IPS DF 6.9 (cell line): ENCODE measurements at regions not wholly inside any gene's neighbourhood (a gene's known extent, or its start where the extent isn't known, plus 50 kb on each side); places are given as distances from the start of the nearest gene placed in this dataset.

ENCODE experiments used
- DNase-seq: peaks from one replicate; pipeline ENCODE4 v3.0.0-alpha.2; 2013; ENCODE audit warnings: low read depth, low spot score
- H3K27ac ChIP-seq: one replicate; pipeline ENCODE4 v1.5.1; 2013; ENCODE audit warnings: low read length, control low read depth
- H3K27me3 ChIP-seq: 2 replicates; pipeline ENCODE4 v1.6.1; 2013; ENCODE audit warnings: mild to moderate bottlenecking, low read length; ENCODE audit not compliant: control insufficient read depth, insufficient read depth
- H3K36me3 ChIP-seq: 2 replicates; pipeline ENCODE4 v1.6.1; 2013; ENCODE audit warnings: low read length; ENCODE audit not compliant: control insufficient read depth, insufficient read depth
- H3K4me1 ChIP-seq: 2 replicates; pipeline ENCODE4 v1.6.1; 2013; ENCODE audit warnings: low read length; ENCODE audit not compliant: control insufficient read depth, insufficient read depth
- H3K4me3 ChIP-seq: 2 replicates; pipeline ENCODE4 v1.5.1; 2013; ENCODE audit warnings: mild to moderate bottlenecking, low read length
- H3K9me3 ChIP-seq: 2 replicates; pipeline ENCODE4 v1.6.1; 2013; ENCODE audit warnings: low read length, inconsistent platforms; ENCODE audit not compliant: control insufficient read depth, insufficient read depth
- WGBS: extraction: QIAGEN DNeasy Blood & Tissue Kit; methylation state at CpG from one replicate; pipeline ENCODE4 v1.1.7; 2013; ENCODE audit warnings: mixed read lengths, missing lambda C conversion rate; ENCODE audit not compliant: insufficient read length, insufficient coverage; 5-methylcytosine and 5-hydroxymethylcytosine counted together

- Histone ChIP-seq H3K4me3 (no peak overlapping the region), H3K9me3 (peaks cover 2% of the 10 kb centered on the region), H3K27ac (no peak overlapping the region), H3K27me3 (no peaks in the 10 kb centered on the region), H3K4me1 (no peaks in the 10 kb centered on the region), H3K36me3 (no peaks in the 10 kb centered on the region)
- DNase-seq: no peak
- WGBS: no CpG with 5 or more reads among the region's 2 CpGs
Measured at GRCh38 chr9:103458826-103459225, 463.7 kb downstream of the CYLC2 start.

GRCh38 chr9:103471241-103471640, 476.1 kb downstream of the CYLC2 start:
- no peak for DNase-seq
- Histone ChIP-seq H3K4me3 (no peak overlapping the region), H3K9me3 (peaks cover 6% of the 10 kb centered on the region), H3K27me3 (no peaks in the 10 kb centered on the region), H3K27ac (no peak overlapping the region), H3K36me3 (no peaks in the 10 kb centered on the region), H3K4me1 (no peaks in the 10 kb centered on the region)
- no CpG with 5 or more reads among the region's 5 CpGs for WGBS

GRCh38 chr9:103474156-103474555, 479.0 kb downstream of the CYLC2 start:
- H3K9me3 ChIP-seq: peaks cover 6% of the 10 kb centered on the region
- no peaks in the 10 kb centered on the region for H3K27me3 ChIP-seq
- no CpG with 5 or more reads among the region's 1 CpG for WGBS
- DNase-seq: no peak
- no peak overlapping the region for H3K4me3 ChIP-seq
- no peaks in the 10 kb centered on the region for H3K4me1 ChIP-seq
- no peak overlapping the region for H3K27ac ChIP-seq
- no peaks in the 10 kb centered on the region for H3K36me3 ChIP-seq

GRCh38 chr9:103483471-103484096, 488.5 kb downstream of the CYLC2 start:
- H3K36me3 ChIP-seq: no peaks in the 10 kb centered on the region
- H3K27ac ChIP-seq: no peak overlapping the region
- peaks cover 7% of the 10 kb centered on the region for H3K9me3 ChIP-seq
- H3K4me1 ChIP-seq: no peaks in the 10 kb centered on the region; the same call in 1 of the 2 replicates
- DNase-seq: no peak
- H3K4me3 ChIP-seq: no peak overlapping the region
- no peaks in the 10 kb centered on the region for H3K27me3 ChIP-seq
- WGBS: no CpG with 5 or more reads among the region's 29 CpGs

GRCh38 chr9:103485138-103485537, 490.0 kb downstream of the CYLC2 start:
- H3K27me3 ChIP-seq: no peaks in the 10 kb centered on the region
- no peaks in the 10 kb centered on the region; the same call in 1 of the 2 replicates for H3K4me1 ChIP-seq
- H3K27ac ChIP-seq: no peak overlapping the region
- no CpG with 5 or more reads among the region's 3 CpGs for WGBS
- no peak for DNase-seq
- H3K36me3 ChIP-seq: no peaks in the 10 kb centered on the region
- peaks cover 7% of the 10 kb centered on the region for H3K9me3 ChIP-seq
- H3K4me3 ChIP-seq: no peak overlapping the region

- WGBS: no CpG with 5 or more reads among the region's 9 CpGs
- H3K27ac ChIP-seq: no peak overlapping the region
- no peaks in the 10 kb centered on the region for H3K36me3 ChIP-seq
- H3K4me3 ChIP-seq: no peak overlapping the region
- H3K27me3 ChIP-seq: no peaks in the 10 kb centered on the region
- H3K9me3 ChIP-seq: peaks cover 4% of the 10 kb centered on the region
- DNase-seq: no peak
- H3K4me1 ChIP-seq: no peaks in the 10 kb centered on the region
Measured at GRCh38 chr9:103514767-103515166, 519.6 kb downstream of the CYLC2 start.

GRCh38 chr9:103522409-103522808, 527.3 kb downstream of the CYLC2 start:
- Histone ChIP-seq H3K9me3 (peaks cover 2% of the 10 kb centered on the region; the same call in 1 of the 2 replicates), H3K4me1 (no peaks in the 10 kb centered on the region), H3K36me3 (no peaks in the 10 kb centered on the region), H3K4me3 (no peak overlapping the region), H3K27me3 (no peaks in the 10 kb centered on the region), H3K27ac (no peak overlapping the region)
- WGBS: no CpG with 5 or more reads among the region's 3 CpGs
- DNase-seq: no peak

- no peaks in the 10 kb centered on the region for H3K27me3 ChIP-seq
- H3K4me3 ChIP-seq: no peak overlapping the region
- H3K4me1 ChIP-seq: no peaks in the 10 kb centered on the region
- H3K27ac ChIP-seq: no peak overlapping the region
- WGBS: no CpG with 5 or more reads among the region's 1 CpG
- H3K9me3 ChIP-seq: peaks cover 6% of the 10 kb centered on the region
- no peak for DNase-seq
- H3K36me3 ChIP-seq: no peaks in the 10 kb centered on the region
Measured at GRCh38 chr9:103530934-103531333, 535.8 kb downstream of the CYLC2 start.

- no peaks in the 10 kb centered on the region for H3K4me1 ChIP-seq
- H3K4me3 ChIP-seq: no peak overlapping the region
- no CpG with 5 or more reads among the region's 5 CpGs for WGBS
- H3K9me3 ChIP-seq: peaks cover 6% of the 10 kb centered on the region
- H3K27ac ChIP-seq: no peak overlapping the region
- no peaks in the 10 kb centered on the region for H3K36me3 ChIP-seq
- H3K27me3 ChIP-seq: no peaks in the 10 kb centered on the region
- DNase-seq: no peak
Measured at GRCh38 chr9:103533318-103533717, 538.2 kb downstream of the CYLC2 start.

GRCh38 chr9:103537426-103537825, 542.3 kb downstream of the CYLC2 start:
- H3K27me3 ChIP-seq: no peaks in the 10 kb centered on the region
- no peak overlapping the region for H3K27ac ChIP-seq
- H3K4me1 ChIP-seq: no peaks in the 10 kb centered on the region
- DNase-seq: no peak
- H3K36me3 ChIP-seq: no peaks in the 10 kb centered on the region
- H3K4me3 ChIP-seq: no peak overlapping the region
- H3K9me3 ChIP-seq: peaks cover 6% of the 10 kb centered on the region

GRCh38 chr9:103545260-103545659, 548.8 kb upstream of the SMC2 start:
- Histone ChIP-seq H3K36me3 (no peaks in the 10 kb centered on the region), H3K4me1 (no peaks in the 10 kb centered on the region), H3K27me3 (no peaks in the 10 kb centered on the region), H3K9me3 (peaks cover 2% of the 10 kb centered on the region; the same call in 1 of the 2 replicates), H3K4me3 (no peak overlapping the region), H3K27ac (no peak overlapping the region)
- WGBS: no CpG with 5 or more reads among the region's 2 CpGs
- no peak for DNase-seq
